Spinal cord (tissue), 9 donors: ENCODE measurements at regions not wholly inside any gene's neighbourhood (a gene's known extent, or its start where the extent isn't known, plus 50 kb on each side); places are given as distances from the start of the nearest gene placed in this dataset.

Experiments used
- DNase-seq, 6 donors: peaks; one replicate each; pipeline versions ENCODE4 v3.0.0 to v3.0.0-alpha.2; 2013 to 2015; ENCODE audit warnings: low spot score in 6 of 6, low read depth in 4 of 6
- H3K27ac ChIP-seq: one replicate; pipeline ENCODE4 v1.5.1; 2013; ENCODE audit warnings: low read depth, low read length, control low read depth
- H3K27me3 ChIP-seq: one replicate; pipeline ENCODE4 v1.6.1; 2013; ENCODE audit warnings: low read length; ENCODE audit not compliant: control insufficient read depth, insufficient read depth
- H3K36me3 ChIP-seq: one replicate; pipeline ENCODE4 v1.6.1; 2013; ENCODE audit warnings: low read length; ENCODE audit not compliant: control insufficient read depth, insufficient read depth
- H3K4me1 ChIP-seq: one replicate; pipeline ENCODE4 v1.6.1; 2013; ENCODE audit warnings: low read length; ENCODE audit not compliant: control insufficient read depth, insufficient read depth
- H3K4me3 ChIP-seq: one replicate; pipeline ENCODE4 v1.5.1; 2013; ENCODE audit warnings: low read depth, low read length, control low read depth
- H3K9me3 ChIP-seq: one replicate; pipeline ENCODE4 v1.6.1; 2013; ENCODE audit warnings: low read length; ENCODE audit not compliant: control insufficient read depth, insufficient read depth
- WGBS: methylation state at CpG from one replicate; pipeline ENCODE4 v1.1.5; 2013; ENCODE audit warnings: missing lambda C conversion rate; ENCODE audit not compliant: insufficient coverage; 5-methylcytosine and 5-hydroxymethylcytosine counted together
- donor health status: healthy.

DNA sequence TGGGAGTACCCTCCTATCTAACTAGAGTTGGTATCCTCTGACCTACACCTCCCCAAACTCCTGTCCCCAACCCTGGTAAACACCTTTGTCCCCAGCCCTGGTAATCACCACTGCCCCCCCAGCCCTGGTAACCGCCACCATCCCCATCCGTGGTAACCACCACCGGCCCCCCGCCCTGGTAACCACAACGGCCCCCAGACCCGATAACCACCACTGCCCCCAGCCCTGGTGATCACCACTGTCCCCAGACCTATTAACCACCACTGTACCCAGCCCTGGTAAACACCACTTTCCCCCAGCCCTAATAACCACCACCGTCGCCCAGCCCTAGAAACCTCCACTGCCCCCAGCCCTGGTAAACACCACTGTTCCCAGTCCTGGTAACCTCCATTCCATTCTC lies 820.2 kb upstream of the SALL3 start:
- WGBS, result 100% methylated on average over 5 of the region's 8 CpGs

DNA sequence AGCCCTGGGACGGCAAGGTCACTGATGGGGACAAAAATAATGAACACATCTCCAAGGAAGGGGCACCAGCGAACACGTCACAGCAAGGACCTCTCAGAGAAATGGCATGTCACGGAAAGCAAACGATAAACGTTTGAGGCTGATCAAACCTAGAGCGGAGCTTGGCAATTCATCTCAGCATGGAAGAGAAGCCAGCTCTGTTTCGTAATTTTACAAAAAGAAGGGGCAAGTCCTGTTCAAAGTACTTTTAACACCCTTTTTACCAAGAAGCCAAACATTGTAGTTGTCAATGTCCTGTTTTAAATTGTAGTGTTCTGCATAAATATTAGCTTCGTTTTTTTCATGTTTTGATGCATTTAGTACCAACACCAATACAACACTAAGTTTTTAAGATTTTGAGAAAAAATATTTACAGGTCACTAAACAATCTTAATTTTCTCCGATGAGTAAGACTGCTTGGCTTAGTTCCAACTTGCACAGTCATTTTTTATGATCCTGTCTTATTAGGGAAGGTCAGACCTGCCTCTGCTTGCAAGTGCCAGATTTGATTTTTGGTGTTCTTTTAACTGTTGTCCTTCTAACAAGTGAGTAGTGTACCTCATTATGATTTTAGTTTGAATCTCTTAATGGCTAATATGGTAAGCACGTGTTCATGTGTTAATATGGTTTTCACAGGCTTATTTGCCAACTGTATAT lies 818.5 kb upstream of the SALL3 start:
- no peak overlapping the region for H3K27ac ChIP-seq
- no peak overlapping the region for H3K4me3 ChIP-seq
- H3K4me1 ChIP-seq, result no peaks in the 10 kb centered on the region
- no peak for DNase-seq
- no peaks in the 10 kb centered on the region for H3K9me3 ChIP-seq
- no peaks in the 10 kb centered on the region for H3K36me3 ChIP-seq
- 83% methylated on average over 7 of the region's 11 CpGs for WGBS
- H3K27me3 ChIP-seq, result no peaks in the 10 kb centered on the region

More for the DNA sequence above, 820.2 kb upstream of the SALL3 start:
- Histone ChIP-seq H3K4me3 (no peak overlapping the region), H3K4me1 (peaks cover 2% of the 10 kb centered on the region), H3K9me3 (no peaks in the 10 kb centered on the region), H3K36me3 (no peaks in the 10 kb centered on the region), H3K27ac (no peak overlapping the region), H3K27me3 (no peaks in the 10 kb centered on the region)
- no peak for DNase-seq

DNA sequence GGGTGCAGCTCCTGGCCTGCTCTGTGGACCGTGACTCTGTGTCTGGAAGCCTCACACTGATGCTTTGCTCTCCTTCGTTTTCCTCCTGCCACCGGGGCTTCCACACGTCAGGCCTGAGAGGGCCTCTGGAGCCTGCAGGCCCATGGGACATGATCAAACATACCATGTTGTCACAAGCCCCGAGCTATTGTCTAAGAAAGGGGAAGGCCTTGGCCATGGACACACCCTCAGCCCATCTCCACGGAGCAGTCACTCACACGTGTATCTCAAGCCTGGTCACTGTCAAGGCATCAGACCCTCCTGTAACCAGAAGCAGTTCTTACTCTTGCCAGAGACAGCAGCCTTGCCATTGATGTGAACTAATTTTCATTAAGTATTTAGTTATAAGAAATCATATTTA lies 814.1 kb upstream of the SALL3 start:
- Histone ChIP-seq H3K9me3 (no peaks in the 10 kb centered on the region), H3K27me3 (no peaks in the 10 kb centered on the region), H3K4me1 (no peaks in the 10 kb centered on the region), H3K27ac (no peak overlapping the region), H3K4me3 (no peak overlapping the region), H3K36me3 (no peaks in the 10 kb centered on the region)
- WGBS, result 73% methylated on average over 5 of the region's 7 CpGs
- DNase-seq, result no peak

DNA sequence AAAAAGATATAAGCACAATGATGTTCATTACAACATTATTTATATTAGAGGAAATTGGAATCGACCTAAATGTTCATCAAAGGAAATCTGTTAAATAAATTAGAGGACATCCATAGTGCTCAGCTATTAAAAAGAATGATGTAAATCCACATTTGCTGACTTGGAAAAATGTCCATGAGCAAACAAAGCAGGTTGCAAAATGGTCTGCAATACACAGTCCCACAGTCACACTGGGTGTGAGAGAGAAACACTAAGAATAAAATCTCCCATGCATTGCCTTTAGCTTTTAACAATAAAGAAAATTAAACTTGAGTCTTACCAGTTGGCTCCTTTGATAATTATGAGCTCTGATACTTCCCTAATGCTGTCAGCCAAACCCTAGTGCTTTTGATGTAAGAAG lies 811.1 kb upstream of the SALL3 start:
- H3K9me3 ChIP-seq, result no peaks in the 10 kb centered on the region
- WGBS, result no CpG with 5 or more reads among the region's 1 CpG
- no peak overlapping the region for H3K4me3 ChIP-seq
- no peak for DNase-seq
- no peaks in the 10 kb centered on the region for H3K27me3 ChIP-seq
- no peaks in the 10 kb centered on the region for H3K4me1 ChIP-seq
- no peak overlapping the region for H3K27ac ChIP-seq
- no peaks in the 10 kb centered on the region for H3K36me3 ChIP-seq

DNA sequence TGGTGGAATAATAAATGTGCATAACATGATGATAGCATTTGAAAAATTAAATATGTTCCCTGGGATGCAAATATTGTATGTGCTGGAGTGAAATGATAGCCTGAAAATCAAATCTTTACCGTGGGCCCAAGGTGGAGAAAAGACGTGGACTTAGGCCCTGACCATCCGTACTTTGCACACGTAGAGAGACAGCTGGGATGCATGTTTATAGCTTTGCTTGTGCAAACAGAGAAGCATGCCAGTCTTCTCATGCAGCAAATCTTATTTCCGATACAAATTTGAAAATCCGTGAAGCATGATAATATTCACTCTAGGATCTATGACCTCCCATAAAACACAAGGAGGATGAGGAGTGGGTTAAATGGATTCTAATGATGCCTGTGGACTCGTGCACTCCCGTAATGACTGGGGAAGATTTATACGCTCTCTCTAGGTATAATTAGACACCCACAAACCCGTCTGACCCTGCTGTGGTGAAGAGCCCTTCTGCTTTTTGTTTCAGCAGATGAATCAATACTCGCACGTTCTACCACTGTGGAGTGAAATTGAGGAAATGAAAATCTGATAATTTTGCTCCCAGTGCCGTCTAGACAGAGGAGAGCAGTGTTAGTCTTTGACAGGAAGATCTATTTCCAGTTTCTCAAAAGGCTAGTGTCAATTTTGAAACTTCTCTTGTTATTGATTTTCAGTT lies 810.3 kb upstream of the SALL3 start:
- Histone ChIP-seq H3K36me3 (no peaks in the 10 kb centered on the region), H3K9me3 (no peaks in the 10 kb centered on the region), H3K27me3 (no peaks in the 10 kb centered on the region), H3K27ac (no peak overlapping the region), H3K4me3 (no peak overlapping the region), H3K4me1 (no peaks in the 10 kb centered on the region)
- 89% methylated on average over 5 of the region's 13 CpGs for WGBS
- DNase-seq, result peak in 1 of 6 donors; percentile 41

DNA sequence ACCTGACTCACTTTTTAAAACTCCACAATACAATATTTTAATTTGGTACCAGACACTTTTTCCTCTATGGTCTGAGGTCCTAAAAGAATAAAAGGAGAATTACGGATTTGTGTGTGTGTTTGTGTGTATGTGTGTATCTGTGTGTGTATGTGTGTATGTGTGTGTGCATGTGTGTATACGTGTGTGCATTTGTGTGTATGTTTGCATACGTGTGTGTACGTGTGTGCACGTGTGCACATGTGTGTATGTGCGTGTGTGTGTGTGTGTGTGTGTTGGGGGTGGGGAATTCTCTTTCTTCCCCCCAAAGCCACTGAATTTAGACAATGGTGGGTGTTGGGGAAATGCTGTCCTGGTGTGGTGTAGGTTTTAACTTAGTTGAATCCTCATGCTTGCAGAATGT lies 807.7 kb upstream of the SALL3 start:
- 100% methylated on average over 2 of the region's 6 CpGs for WGBS
- no peak overlapping the region for H3K27ac ChIP-seq
- no peaks in the 10 kb centered on the region for H3K36me3 ChIP-seq
- no peaks in the 10 kb centered on the region for H3K4me1 ChIP-seq
- no peak for DNase-seq
- H3K4me3 ChIP-seq, result no peak overlapping the region
- H3K9me3 ChIP-seq, result no peaks in the 10 kb centered on the region
- H3K27me3 ChIP-seq, result no peaks in the 10 kb centered on the region

DNA sequence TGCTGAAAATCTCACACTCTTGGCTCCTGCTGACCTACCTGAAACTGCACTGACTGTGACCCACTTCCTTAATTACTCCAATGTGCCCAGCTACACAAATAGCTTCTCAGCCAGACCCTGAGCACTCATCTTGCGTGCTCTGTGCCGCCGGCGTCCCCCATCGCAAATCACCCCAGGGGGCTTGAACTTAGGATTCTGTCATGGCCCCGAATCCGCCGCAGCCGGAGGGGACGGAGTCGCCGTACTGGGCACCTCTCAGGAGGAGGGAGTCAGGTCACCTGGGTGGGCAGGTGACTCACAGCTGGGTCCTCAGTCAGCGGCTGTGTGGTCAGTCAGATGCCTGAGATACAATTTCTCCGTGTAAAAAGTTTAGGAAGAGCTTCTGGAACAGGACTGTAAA lies 804.9 kb upstream of the SALL3 start:
- Histone ChIP-seq H3K27me3 (no peaks in the 10 kb centered on the region), H3K9me3 (no peaks in the 10 kb centered on the region), H3K27ac (no peak overlapping the region), H3K4me3 (no peak overlapping the region), H3K36me3 (no peaks in the 10 kb centered on the region), H3K4me1 (no peaks in the 10 kb centered on the region)
- DNase-seq, result no peak
- 83% methylated on average over 14 of the region's 14 CpGs for WGBS

DNA sequence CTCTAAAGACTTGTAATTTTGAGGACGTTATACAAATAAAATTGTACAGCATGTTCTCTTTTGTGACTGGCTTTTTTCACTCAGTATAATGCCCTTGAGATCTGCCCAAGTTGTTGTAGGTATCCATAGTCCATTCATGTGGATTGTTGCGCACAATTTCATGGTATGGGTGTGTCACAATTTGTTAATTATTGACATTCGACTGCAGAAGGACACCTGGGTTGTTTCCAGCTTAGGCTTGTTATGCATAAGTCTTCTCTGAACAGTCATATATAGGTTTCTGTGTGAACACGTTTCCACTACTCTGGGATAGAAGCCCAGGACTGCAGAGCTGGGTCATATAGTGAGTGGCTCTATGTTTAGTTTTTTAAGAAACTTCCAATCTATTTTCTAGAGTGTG lies 800.8 kb upstream of the SALL3 start:
- H3K27me3 ChIP-seq, result no peaks in the 10 kb centered on the region
- no peaks in the 10 kb centered on the region for H3K9me3 ChIP-seq
- H3K4me3 ChIP-seq, result no peak overlapping the region
- no peaks in the 10 kb centered on the region for H3K36me3 ChIP-seq
- no peak overlapping the region for H3K27ac ChIP-seq
- no peaks in the 10 kb centered on the region for H3K4me1 ChIP-seq
- no peak for DNase-seq
- 88% methylated on average over 2 of the region's 4 CpGs for WGBS

DNA sequence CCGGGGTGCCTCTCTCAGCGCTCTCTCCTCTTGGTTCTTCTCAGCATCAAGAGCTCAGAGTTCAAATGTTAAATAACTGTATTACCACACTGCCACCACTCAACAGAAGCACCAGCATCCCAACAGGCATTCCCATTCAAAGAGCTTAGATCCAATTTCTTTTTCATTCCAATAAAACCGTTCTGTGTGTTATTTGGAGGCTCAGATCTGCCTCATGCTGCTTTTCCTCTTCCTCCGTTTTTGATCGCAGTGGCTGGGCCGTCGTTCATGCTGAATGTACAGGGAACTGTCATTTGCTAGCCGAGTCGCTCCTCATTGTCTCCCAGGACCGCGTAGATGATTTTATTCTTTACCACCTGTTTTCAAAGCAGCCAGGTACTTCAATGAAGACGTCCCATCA lies 798.9 kb upstream of the SALL3 start:
- peak in 1 of 6 donors; percentile 7 for DNase-seq
- H3K27ac ChIP-seq, result no peak overlapping the region
- WGBS, result 49% methylated on average over 7 of the region's 12 CpGs
- H3K36me3 ChIP-seq, result no peaks in the 10 kb centered on the region
- no peaks in the 10 kb centered on the region for H3K27me3 ChIP-seq
- H3K9me3 ChIP-seq, result peaks cover 3% of the 10 kb centered on the region
- no peak overlapping the region for H3K4me3 ChIP-seq
- H3K4me1 ChIP-seq, result no peaks in the 10 kb centered on the region

DNA sequence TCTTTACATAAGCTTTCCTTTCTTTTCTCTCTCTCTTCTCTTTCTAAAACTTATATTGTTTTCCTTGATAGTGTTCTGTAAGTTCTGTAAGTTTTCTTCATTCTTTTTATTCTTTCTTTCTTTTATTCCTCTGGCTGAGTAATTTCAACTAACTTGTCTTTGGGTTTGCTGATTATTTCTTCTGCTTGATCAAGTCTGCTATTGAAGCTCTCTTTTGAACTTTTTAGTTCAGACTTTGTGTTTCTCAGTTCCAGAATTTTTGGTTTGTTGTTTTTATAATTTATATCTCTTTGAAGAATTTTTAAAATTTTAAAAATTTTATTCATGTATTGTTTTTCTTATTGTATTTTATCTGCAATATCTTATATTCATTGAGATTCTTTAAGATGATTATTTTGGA lies 795.8 kb upstream of the SALL3 start:
- H3K9me3 ChIP-seq, result peaks cover 3% of the 10 kb centered on the region

More for the DNA sequence above, 795.8 kb upstream of the SALL3 start:
- H3K4me3 ChIP-seq, result no peak overlapping the region
- no peak for DNase-seq
- no peaks in the 10 kb centered on the region for H3K36me3 ChIP-seq
- no peaks in the 10 kb centered on the region for H3K27me3 ChIP-seq
- H3K27ac ChIP-seq, result no peak overlapping the region
- H3K4me1 ChIP-seq, result no peaks in the 10 kb centered on the region
